GM21423 (cell line): ENCODE measurements at regions not wholly inside any gene's neighbourhood (a gene's known extent, or its start where the extent isn't known, plus 50 kb on each side); places are given as distances from the start of the nearest gene placed in this dataset.

Experiments
- ATAC-seq: cut with Tn5 transposase; IDR thresholded peaks from one replicate; pipeline ENCODE4 v1.9.1; 2021; ENCODE audit warnings: mild to moderate bottlenecking, moderate library complexity; ENCODE audit not compliant: unreplicated experiment

DNA sequence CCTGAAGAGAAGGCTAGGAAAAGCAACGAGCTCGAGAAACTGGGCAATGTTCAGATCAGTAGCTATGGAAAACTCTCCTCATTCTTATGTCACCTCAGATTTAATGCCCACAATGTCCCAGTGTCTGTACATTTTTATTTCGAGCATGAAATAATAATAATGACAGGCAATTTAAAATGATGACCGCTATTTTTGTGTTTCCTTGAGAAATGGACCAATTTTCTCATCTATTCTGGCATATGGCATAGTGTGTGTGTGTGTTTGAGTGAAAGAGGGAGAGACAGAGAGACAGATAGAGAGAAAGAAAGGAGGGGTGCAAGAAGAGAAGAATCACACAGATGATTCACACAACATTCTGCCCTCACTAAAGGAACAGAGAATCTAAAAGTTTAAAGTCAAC, 119.1 kb upstream of the C1orf21 start:
- no peak for ATAC-seq

- no peak for ATAC-seq
These were observed 116.3 kb upstream of the C1orf21 start for GRCh38 chr1:184270556-184270955.

DNA sequence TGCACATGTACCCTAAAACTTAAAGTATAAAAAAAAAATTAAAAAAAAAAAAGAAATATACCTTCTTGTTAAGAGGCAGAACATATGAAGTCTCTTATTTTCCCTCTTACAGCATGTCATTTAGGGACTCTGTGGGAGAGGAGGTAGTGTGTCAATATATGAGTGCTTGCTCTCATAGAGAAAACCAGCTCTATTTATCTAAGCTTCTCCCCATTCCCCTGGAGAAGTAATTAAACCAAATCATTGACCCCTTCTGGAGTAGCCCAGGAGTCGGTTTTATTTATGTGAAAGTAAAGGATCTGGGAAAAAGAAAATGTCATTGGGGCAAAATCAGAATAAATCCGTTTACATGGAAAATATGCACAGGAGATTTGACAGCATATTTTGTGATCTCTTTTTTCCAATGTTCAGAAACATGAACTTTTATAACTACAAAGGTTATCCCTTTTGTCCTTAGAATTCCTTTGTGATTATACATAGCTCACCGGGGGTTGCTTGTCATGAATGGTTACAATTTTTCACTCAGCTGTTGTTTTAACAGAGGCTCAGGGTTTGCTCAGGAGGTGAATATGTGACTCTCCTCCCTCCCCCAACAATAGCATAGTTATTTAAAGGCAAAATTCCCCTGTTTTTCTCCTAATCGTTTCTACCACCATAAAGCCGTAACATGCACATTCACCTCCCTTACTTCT, 114.5 kb upstream of the C1orf21 start:
- ATAC-seq: no peak

GRCh38 chr1:184276416-184276815, 110.4 kb upstream of the C1orf21 start:
- no peak for ATAC-seq

GRCh38 chr1:184279911-184280458, 106.8 kb upstream of the C1orf21 start:
- no peak for ATAC-seq

DNA sequence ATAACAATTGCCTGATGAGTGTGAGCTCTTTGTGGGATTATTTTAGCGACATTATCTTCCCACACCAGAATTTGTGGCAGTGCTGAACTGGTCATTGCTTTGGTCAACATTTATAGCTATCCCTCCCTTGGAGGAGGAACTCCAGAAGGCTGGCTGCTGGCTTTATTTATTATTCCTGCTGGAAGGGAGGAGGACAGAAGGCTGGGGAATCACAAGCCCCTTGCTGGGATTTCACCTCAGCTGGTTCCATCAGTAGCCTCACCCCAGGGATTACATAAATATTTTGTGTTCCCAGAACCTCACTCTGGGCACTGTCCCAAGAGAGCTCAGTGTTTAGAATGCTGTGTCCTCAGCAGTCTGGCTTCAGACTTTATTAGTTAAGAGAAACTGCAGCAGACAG, 102.8 kb upstream of the C1orf21 start:
- no peak for ATAC-seq

- no peak for ATAC-seq
These were observed 101.9 kb upstream of the C1orf21 start for GRCh38 chr1:184284900-184285299.

DNA sequence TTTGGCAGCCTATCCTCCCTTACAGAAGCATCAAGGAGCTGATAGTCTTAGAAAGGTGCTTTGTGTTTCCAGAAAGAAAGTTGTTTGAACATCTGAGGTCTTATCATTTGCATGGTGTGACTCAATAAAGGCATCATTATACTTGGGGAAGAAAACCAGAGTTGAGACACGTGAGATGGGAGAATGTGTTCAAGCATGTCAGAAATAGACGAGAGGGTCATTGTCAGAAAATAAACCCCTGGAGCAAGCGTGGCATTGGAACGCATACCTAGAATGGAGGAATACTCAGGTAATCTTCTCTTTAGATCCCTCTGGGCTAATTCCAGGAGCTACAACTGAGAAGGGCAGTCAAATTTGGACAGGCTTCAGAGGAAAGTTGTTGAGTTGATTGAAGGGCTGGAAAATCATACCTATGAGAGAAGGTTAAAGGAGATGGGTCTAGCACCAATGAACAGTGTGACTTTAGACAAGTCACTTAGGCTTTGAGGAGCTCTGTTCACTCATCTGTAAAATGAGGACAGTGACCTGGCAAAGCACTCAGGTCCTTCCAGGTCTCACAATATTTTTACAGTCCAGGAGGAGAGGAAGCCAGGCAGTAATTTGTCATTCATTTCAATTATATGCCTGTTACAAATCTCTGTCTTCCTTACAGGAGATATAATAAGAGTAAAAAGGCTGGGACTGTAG, 101.3 kb upstream of the C1orf21 start:
- ATAC-seq: no peak

GRCh38 chr1:184287001-184287400, 99.8 kb upstream of the C1orf21 start:
- no peak for ATAC-seq

- no peak for ATAC-seq
These were observed 96.8 kb upstream of the C1orf21 start for GRCh38 chr1:184289825-184290550.

DNA sequence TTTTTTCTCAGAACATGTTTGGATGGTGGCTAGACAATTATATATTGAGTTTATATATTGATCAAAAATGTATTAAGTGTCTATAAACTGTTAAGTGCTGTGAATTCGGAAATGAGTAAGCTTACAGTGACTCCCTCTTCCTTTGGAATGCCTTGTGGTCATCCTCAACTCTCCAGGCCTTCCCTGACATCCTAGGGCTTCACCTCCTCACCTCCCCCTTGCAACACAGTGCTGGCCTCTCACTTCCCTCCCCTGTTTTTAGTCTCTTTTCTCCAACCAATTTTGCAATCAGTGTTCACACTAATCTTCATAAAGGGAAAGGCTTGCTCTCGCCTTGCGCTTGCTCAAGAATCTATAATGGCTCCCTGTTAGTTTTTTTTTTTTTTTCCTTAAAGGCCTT, 95.1 kb upstream of the C1orf21 start:
- no peak for ATAC-seq

DNA sequence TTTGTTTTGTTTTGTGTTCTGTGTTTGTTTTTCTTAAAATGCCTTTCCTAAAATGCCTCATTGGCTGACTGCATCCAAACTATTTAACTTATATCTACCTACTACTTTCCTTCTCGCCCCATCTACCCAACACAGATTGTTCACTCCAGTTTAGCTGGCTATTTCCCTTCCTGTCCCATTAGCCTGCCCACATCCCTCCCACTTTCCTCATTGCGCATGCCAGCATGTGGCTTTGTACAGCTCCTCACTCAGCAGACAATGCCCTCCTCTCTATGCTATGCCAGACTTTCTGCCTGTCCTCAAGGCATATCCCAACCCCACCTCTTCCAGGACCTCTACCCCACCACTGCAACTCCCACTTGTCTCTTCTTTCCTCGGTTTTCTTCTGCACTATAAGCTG, 94.7 kb upstream of the C1orf21 start:
- no peak for ATAC-seq

GRCh38 chr1:184294101-184294500, 92.7 kb upstream of the C1orf21 start:
- no peak for ATAC-seq

- no peak for ATAC-seq
These were observed 90.2 kb upstream of the C1orf21 start for GRCh38 chr1:184296466-184297243.

DNA sequence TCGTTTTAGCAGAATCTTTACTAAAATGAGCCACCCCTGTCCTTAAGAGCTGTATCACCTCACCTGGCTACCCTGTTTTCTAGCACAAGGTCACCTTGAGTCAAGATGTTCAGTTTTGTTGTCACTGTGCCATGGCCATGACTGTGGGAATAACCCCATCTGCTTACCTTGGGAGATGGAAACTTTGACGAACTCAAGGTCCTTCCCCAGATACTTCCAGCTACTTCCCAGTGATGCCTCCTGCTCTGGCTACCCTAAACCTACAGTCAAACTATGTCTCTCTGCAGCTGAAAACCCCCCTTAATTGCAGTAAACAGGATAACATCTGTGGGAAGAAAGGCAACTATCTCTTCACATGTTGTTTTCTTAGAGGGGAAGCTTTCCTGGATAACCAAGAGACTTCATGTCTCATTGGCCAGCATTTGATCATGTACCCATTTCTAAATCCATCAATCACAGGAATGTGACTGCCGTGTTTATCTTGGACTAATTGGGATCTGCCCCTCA, 89.5 kb upstream of the C1orf21 start:
- ATAC-seq: no peak

DNA sequence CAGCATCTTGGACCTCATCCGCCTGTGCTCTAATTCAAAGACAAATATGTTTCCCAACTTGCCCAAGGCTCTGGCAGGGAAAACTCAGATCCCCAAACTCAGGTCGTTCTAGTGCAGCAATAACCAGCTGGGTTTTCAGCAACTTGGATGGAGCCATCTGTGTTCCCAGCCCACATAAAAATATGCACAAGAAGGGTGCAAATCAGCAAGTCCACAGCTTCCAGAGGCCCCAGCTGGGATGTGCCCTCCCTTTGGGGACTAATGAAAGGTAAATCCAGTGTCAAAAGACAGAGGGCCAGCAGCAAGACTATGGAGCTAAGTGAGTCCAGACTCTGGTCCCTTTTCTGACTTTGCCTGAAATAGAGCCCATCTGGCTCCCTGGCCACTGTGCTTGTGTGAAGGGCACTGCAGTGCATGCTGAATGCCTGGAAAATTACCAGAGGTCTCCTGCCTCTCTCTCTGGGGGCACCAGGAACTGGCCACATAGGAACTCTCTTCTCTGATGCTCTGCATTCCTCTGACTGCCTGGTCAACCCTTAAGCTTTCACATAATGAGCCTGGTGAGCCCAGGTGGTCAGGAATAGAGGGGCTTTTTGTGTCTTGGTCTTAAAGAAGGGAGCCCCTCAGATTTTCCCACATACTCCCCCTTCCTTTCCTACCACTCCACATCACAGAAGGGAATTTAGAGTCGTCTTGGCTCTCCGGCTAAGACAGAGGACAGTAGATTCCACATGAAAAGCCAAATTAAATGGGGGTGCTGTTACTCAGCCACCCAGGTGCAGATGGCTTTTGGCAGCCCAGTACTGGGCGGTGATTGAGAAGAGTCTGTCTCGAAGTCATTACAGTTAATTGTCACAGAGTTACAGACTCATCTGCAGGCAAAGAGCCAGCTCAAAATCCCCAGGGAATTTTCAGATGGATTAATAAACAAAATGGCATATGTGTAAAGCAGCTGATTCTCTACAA, 88.1 kb upstream of the C1orf21 start:
- no peak for ATAC-seq

DNA sequence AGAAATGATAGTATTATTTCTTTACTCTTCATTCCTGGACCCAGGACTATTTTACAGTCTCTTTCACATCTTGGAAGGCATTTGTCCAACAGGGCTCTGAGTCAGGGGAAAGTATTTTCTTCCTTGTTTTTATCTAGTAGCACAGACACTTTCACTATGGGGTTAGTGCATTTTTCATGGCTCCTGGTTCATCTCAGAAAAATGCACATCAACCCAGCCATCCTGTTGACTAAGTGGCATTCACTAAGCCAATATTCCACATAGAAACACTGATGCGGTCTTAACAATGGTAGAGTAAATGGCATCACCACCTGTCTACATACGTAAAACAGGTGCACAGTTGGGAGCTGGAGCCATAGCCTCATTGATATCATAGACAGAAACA, 87.4 kb upstream of the C1orf21 start:
- no peak for ATAC-seq

DNA sequence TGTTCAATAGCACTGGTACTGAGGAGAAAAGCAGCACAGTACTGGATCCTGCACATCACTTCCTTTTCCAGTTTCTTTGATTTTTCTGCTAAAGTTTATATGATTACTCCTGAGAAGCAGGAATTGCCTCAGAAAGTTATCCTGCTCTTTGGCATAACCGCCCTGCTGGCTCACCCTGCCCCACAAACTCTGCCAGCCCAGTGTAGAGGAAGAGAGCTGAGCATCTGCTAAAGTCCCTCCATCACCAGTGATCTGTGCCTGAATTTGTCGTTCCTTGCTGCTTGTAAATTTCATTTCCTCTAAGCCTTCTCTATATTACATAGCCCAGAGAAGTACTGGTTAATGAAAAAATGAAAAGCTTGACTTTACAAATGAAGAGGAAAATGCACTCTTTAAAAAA, 87.0 kb upstream of the C1orf21 start:
- no peak for ATAC-seq

DNA sequence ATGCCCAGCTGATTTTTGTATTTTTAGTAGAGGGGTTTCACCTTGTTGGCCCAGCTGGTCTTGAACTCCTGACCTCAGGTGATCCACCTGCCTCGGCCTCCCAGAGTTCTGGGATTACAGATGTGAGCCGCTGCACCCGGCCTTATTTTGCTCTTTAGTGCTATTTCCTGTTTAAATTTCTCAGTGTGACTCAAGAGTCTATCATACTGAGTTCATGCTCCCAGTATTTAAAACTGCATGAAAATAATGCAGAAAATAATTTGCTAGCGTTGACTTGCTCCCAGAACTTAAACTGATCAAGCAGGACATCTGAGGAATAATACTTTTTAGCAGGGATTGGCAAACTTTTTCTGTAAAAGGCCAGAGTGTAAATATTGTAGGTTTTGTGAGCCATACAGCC, 86.4 kb upstream of the C1orf21 start:
- no peak for ATAC-seq

DNA sequence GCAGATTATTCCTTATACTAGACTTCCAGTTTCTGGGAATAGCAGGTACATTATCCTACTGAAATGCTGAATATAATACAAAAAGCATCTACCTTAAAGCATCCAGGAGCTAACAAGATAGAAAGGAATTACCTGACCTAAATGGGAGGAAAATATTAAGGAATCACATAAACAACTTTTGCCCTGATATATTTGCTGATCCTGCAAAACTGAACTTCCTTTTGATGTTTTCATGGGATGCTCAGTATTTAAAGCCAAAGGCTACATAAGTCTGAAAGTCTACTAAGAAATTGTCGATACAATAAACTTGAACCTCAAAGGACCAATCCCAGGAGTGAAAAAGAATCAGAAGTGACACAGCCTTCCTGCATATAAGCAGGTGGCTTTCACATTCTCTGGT, 85.6 kb upstream of the C1orf21 start:
- ATAC-seq: no peak
